NCI-H1417 treated with DMSO at 0.1 percent for 48 hours (cell line): ENCODE measurements at regions not wholly inside any gene's neighbourhood (a gene's known extent, or its start where the extent isn't known, plus 50 kb on each side); places are given as distances from the start of the nearest gene placed in this dataset.
"Not testable (repeated sequence)": the region's sequence is repeated elsewhere in the genome, so short reads cannot be mapped to it uniquely, and the experiment has no call there.

Experiments used
- DNase-seq: peaks from one replicate; lab custom pipeline; 2025; lab: John Stamatoyannopoulos, UW

- no peak for DNase-seq
These were observed 169.6 kb downstream of the EDEM1 start for GRCh38 chr3:5357089-5357488.

- no peak for DNase-seq
These were observed 171.4 kb downstream of the EDEM1 start for GRCh38 chr3:5358911-5359310.

- DNase-seq = no peak
These were observed 172.9 kb downstream of the EDEM1 start for GRCh38 chr3:5360453-5360852.

- no peak for DNase-seq
These were observed 179.2 kb downstream of the EDEM1 start for GRCh38 chr3:5366746-5367145.

GRCh38 chr3:5371555-5371954, 184.0 kb downstream of the EDEM1 start:
- DNase-seq = not testable (repeated sequence)

- no peak for DNase-seq
These were observed 189.3 kb downstream of the EDEM1 start for GRCh38 chr3:5376761-5377160.

GRCh38 chr3:5379266-5379665, 191.8 kb downstream of the EDEM1 start:
- not testable (repeated sequence) for DNase-seq

- DNase-seq = not testable (repeated sequence)
These were observed 196.2 kb downstream of the EDEM1 start for GRCh38 chr3:5383486-5384263.

- DNase-seq = no peak
These were observed 197.2 kb downstream of the EDEM1 start for GRCh38 chr3:5384557-5385236.

GRCh38 chr3:5388091-5388490, 200.6 kb downstream of the EDEM1 start:
- DNase-seq = no peak

- DNase-seq = no peak
These were observed 201.6 kb downstream of the EDEM1 start for GRCh38 chr3:5389057-5389456.

- no peak for DNase-seq
These were observed 202.7 kb downstream of the EDEM1 start for GRCh38 chr3:5390221-5390620.

GRCh38 chr3:5390936-5391625, 203.6 kb downstream of the EDEM1 start:
- DNase-seq = no peak

GRCh38 chr3:5401002-5401401, 213.5 kb downstream of the EDEM1 start:
- no peak for DNase-seq

- no peak for DNase-seq
These were observed 217.2 kb downstream of the EDEM1 start for GRCh38 chr3:5404718-5405117.

GRCh38 chr3:5411786-5412185, 224.3 kb downstream of the EDEM1 start:
- no peak for DNase-seq

- no peak for DNase-seq
These were observed 235.6 kb downstream of the EDEM1 start for GRCh38 chr3:5423076-5423475.

GRCh38 chr3:5423523-5423922, 236.0 kb downstream of the EDEM1 start:
- no peak for DNase-seq

GRCh38 chr3:5425371-5425770, 237.9 kb downstream of the EDEM1 start:
- no peak for DNase-seq

GRCh38 chr3:5426094-5426883, 238.8 kb downstream of the EDEM1 start:
- DNase-seq = no peak

- no peak for DNase-seq
These were observed 239.5 kb downstream of the EDEM1 start for GRCh38 chr3:5427021-5427420.

GRCh38 chr3:5427938-5428337, 240.4 kb downstream of the EDEM1 start:
- DNase-seq = no peak
